Endothelial cell of umbilical vein (primary cell): ENCODE measurements at regions not wholly inside any gene's neighbourhood (a gene's known extent, or its start where the extent isn't known, plus 50 kb on each side); places are given as distances from the start of the nearest gene placed in this dataset.

Experiments
- CTCF ChIP-seq, 2 donors: IDR thresholded peaks; 1 replicate in 1 of 2; 2 replicates in 1 of 2; pipeline ENCODE4 v1.5.1; 2011; ENCODE audit warnings: low read length in 2 of 2, mild to moderate bottlenecking in 2 of 2, moderate library complexity in 2 of 2, control low read depth in 1 of 2, inconsistent platforms in 1 of 2, low read depth in 1 of 2; ENCODE audit not compliant: insufficient read depth in 1 of 2; ENCODE audit errors: extremely low read depth in 1 of 2
- EZH2 ChIP-seq: IDR thresholded peaks from 2 replicates; pipeline ENCODE4 v1.6.1; 2012; ENCODE audit warnings: borderline replicate concordance, low read depth, mild to moderate bottlenecking, moderate library complexity, low read length, inconsistent platforms; ENCODE audit not compliant: severe bottlenecking
- MYC ChIP-seq: IDR thresholded peaks from one replicate; pipeline ENCODE4 v1.6.1; 2011; ENCODE audit warnings: mild to moderate bottlenecking, low read depth, low read length
- POLR2A ChIP-seq: IDR thresholded peaks from 2 replicates; pipeline ENCODE4 v1.6.1; 2012; ENCODE audit warnings: low read depth, mild to moderate bottlenecking, control low read depth, low read length
- POLR2AphosphoS5 ChIP-seq: IDR thresholded peaks from 2 replicates; pipeline ENCODE4 v1.6.1; 2012; ENCODE audit warnings: low read depth, mild to moderate bottlenecking, control low read depth, low read length, moderate library complexity; ENCODE audit not compliant: insufficient read depth

DNA sequence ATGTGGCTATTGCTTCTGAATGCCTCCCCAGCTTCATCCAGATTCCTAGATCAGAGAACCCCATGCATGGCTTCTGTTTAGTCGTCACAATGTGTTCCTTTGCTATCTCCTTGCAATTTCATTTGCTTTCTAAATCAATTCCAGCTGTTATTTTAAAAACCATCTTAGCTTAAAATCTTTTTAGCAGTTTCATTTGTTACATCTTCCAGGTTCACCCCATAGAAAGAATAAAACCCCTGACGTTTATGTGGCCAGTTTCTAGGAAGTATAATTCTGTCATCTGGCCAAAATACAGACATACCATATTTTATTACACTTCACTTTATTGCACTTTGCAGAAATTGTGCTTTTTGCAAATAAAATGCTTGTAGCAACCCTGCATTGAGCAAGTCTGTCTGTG lies 278.4 kb downstream of the PTPRC start:
- TF ChIP-seq POLR2A = no peak
- no peak for TF ChIP-seq CTCF (IDR thresholded peaks at IDR 0.05; ENCODE audit: extremely low read depth in 1 of 2, insufficient read depth in 1 of 2, low read depth in 1 of 2, low read length in 2 of 2)
- TF ChIP-seq EZH2 = no peak
- TF ChIP-seq POLR2AphosphoS5 = no peak
- no peak for TF ChIP-seq MYC
